PC-3 (cell line): ENCODE measurements at regions not wholly inside any gene's neighbourhood (a gene's known extent, or its start where the extent isn't known, plus 50 kb on each side); places are given as distances from the start of the nearest gene placed in this dataset.

ENCODE experiments used
- EZH2 ChIP-seq: fragments of 300-600 bp; sonication (generic); IDR thresholded peaks from one replicate; pipeline ENCODE4 v1.6.1; 2017; ENCODE audit warnings: antibody characterized with exemption, mild to moderate bottlenecking, low read length; ENCODE audit not compliant: unreplicated experiment
- TF ChIP-seq, protein P1 (sequence below): fragments of 300-600 bp; sonication (generic); conservative IDR thresholded peaks from 2 replicates; pipeline ENCODE4 v1.5.1; 2017; ENCODE audit warnings: antibody characterized with exemption, low read depth, mild to moderate bottlenecking, low read length

DNA sequence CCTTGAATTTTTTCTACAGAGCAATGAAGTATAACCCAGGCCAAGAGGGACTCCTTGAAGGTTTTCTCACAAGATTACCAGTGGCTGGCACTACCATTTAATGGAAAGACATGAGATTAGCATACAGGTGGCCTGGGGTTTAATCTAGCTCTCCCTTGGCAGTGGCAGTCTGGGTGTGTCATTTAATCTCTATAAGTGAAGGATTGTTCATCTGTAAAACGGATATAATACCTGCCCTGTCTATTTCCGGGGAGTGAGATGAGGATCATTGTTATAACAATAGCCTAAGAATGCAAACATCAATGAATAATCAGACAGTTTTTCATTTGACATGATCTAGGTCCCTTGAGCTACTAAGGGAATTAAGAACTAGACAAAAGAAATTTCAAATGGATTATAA, 168.7 kb upstream of the CPNE8 start:
- TF ChIP-seq EZH2 = no peak
- TF ChIP-seq, protein P1, sequence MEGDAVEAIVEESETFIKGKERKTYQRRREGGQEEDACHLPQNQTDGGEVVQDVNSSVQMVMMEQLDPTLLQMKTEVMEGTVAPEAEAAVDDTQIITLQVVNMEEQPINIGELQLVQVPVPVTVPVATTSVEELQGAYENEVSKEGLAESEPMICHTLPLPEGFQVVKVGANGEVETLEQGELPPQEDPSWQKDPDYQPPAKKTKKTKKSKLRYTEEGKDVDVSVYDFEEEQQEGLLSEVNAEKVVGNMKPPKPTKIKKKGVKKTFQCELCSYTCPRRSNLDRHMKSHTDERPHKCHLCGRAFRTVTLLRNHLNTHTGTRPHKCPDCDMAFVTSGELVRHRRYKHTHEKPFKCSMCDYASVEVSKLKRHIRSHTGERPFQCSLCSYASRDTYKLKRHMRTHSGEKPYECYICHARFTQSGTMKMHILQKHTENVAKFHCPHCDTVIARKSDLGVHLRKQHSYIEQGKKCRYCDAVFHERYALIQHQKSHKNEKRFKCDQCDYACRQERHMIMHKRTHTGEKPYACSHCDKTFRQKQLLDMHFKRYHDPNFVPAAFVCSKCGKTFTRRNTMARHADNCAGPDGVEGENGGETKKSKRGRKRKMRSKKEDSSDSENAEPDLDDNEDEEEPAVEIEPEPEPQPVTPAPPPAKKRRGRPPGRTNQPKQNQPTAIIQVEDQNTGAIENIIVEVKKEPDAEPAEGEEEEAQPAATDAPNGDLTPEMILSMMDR = no peak
